ENCODE measurements at regions not wholly inside any gene's neighbourhood (a gene's known extent, or its start where the extent isn't known, plus 50 kb on each side); places are given as distances from the start of the nearest gene placed in this dataset.

GRCh38 chr4:22030307-22030706 is 81.7 kb upstream of the KCNIP4 start:
- intact Hi-C loops (cut with micrococcal nuclease), result no loop called here

- intact Hi-C loops (cut with micrococcal nuclease), result no loop called here
Measured at GRCh38 chr4:22029803-22030202, 81.2 kb upstream of the KCNIP4 start.

- intact Hi-C loops (cut with micrococcal nuclease), result no loop called here
Measured at GRCh38 chr4:22021106-22021505, 72.5 kb upstream of the KCNIP4 start.

GRCh38 chr4:22020129-22020528 is 71.6 kb upstream of the KCNIP4 start:
- intact Hi-C loops (cut with micrococcal nuclease), result no loop called here

- intact Hi-C loops (cut with micrococcal nuclease), result no loop called here
Measured at GRCh38 chr4:22019676-22020075, 71.1 kb upstream of the KCNIP4 start.

GRCh38 chr4:22014222-22014741 is 65.7 kb upstream of the KCNIP4 start:
- intact Hi-C loops (cut with micrococcal nuclease), result no loop called here

- intact Hi-C loops (cut with micrococcal nuclease), result no loop called here
Measured at GRCh38 chr4:22003878-22004277, 55.3 kb upstream of the KCNIP4 start.

Measured in T-helper 1 cell treated with Interleukin-12 subunit alpha and Interleukin-12 subunit beta and Interleukin-4 antibody, amounts not matched to agents 30 ng/mL and 1 ng/mL, for 36 hours (primary cell).